HG02798 (cell line): ENCODE measurements at regions not wholly inside any gene's neighbourhood (a gene's known extent, or its start where the extent isn't known, plus 50 kb on each side); places are given as distances from the start of the nearest gene placed in this dataset.

Source experiments
- ATAC-seq: cut with Tn5 transposase; IDR thresholded peaks from one replicate; pipeline ENCODE4 v1.9.1; 2021; ENCODE audit warnings: mild to moderate bottlenecking; ENCODE audit not compliant: unreplicated experiment, poor library complexity

GRCh38 chr2:136408795-136409194 lies 290.8 kb upstream of the CXCR4 start:
- no peak for ATAC-seq

- no peak for ATAC-seq
Measured at GRCh38 chr2:136407952-136408318, 290.0 kb upstream of the CXCR4 start.

DNA sequence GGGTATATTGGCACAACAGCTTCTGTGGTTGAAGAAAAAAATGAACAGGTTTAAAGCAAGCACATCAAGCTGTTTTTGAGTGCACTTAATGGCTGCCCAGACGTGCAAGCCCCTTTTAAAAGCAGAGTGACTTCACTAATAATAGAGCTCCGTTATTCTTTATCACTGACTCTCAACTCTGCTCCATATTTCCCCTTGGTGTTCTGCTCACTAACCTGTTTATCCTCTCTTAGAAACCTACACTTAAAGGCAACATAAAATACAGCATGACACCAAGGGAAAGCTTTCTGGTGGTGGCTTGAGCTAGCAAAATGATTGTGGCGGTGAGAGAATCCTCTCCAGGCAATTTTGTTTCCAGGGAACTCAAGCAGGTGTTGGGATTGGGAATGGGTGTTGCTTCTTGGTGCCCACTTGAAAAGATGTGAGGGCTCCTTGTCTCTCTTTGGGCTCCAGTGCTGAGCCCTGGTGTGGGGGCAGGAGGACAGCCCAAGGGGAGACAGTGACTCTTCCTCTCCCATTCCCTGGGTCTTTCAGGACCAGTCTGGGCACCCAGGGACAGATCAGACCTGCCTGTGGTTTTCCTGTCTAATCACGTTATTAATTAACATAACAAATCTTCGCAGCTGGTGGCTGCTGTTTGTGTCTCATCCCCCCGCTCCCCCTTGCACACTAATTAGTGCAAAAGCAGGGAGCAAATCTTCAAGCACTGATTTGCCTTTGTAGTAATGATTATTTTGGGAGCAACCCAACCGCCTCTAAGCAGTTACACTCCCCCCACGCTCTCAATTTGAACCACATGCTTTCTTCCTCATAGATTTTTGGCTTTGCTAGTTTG lies 289.4 kb upstream of the CXCR4 start:
- no peak for ATAC-seq

DNA sequence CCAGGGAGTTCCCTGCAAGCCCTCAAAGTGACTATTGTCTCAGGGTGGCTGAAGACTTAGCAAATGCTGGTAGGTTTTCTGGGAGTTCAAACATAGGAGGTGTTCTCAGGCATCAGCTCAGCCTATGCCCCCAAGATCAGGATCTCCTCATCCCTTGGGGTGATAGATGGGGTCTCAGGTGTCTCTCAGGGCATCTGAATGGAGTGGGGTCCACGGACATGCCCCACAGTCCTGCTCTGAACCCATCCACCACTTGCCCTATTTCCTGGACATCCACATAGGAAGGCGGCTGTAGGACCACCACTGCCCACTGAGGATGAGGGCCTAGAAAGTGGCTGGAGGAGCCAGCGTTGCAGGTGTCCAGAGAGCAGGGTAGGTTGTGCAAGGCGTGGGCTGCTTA lies 287.0 kb upstream of the CXCR4 start:
- no peak for ATAC-seq

- no peak for ATAC-seq
Measured at GRCh38 chr2:136404176-136404575, 286.2 kb upstream of the CXCR4 start.

GRCh38 chr2:136402281-136402680 lies 284.3 kb upstream of the CXCR4 start:
- ATAC-seq: no peak

DNA sequence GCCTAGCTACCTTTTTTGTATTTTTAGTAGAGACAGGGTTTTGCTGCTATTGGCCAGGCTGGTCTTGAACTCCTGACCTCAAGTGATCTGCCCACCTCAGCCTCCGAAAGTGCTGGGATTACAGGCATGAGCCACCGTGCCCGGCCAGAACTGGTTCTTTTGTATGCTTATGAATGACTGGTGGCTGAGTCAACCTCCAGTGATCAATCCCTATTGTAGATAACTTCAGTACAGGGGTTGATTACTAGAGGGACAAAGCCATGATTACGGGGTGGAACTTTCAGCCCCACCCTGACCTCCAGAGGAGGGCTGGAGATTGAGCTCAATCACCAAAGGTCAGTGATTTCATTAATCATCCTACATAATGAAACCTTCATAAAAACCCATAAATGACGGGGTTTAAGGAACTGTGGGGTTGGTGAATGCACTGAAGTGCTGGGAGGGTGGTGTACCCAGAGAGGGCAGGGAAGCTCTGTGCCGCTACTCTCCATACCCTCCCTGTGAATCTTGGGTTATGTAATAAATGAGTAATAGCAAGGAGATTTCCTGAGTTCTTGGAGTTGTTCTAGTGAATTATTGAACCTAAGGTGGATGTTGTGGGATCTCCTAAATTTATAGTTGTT lies 281.8 kb upstream of the CXCR4 start:
- no peak for ATAC-seq

DNA sequence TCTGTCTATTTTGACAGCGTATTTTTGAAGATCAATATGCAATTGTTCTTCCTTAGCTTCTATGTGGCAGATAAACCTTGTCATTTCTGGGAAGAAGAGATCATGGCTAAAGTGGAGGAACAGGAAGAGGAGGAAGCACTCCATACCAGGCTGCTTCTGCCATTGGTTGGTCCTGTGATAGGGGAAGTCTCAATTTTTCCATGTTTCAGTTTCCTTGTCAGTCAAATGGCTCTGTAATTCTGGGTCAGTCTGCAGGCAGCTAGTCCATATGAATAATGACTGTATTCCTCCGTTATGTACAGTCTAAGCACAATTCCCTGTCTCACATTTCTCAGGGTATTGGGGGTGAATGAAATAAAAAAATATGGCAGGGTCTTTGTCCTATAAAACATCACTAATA lies 277.6 kb upstream of the CXCR4 start:
- no peak for ATAC-seq

DNA sequence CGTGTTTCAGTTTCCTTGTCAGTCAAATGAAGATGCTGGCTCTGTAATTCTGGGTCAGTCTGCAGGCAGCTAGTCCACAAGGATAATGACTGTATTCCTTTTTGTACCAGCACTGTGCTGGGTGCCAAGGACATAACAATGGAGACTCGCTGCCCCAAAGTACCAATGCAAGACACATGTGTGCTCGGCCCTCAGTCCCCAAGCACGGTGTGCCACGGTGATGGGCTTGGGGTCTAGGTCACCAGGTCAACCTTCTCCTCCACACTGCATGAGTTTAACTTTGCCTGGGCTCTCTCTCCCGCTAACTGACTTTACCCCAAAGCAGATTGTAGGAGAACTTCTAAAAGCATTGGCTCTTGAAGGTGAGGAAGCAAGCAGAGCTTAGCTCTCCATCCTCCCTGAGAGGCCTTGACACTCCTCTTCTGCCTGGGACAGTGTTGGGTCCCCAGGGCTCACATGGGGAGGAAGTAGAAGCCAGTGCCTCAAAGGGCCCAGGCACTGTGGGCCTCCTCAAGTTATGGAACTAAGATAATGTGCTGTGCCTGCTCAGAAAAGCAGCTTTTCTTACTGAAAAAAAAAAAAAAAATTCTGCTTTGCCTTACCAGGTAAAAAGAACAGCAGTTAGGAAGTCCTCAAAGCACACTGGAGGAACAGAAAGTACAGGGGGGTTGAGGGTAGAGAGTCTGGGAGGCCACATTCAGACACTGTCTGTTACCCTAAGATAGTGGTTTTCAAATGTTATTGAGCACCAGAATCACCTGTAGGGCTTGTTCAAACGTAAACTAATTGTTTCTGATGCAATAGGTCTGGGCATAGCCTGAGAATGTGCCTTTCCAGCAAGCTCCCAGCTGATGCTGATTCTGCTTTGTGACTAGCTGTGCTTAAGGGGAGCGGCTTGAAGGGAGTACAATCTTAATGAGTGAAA lies 276.4 kb upstream of the CXCR4 start:
- ATAC-seq: peak; percentile 66

DNA sequence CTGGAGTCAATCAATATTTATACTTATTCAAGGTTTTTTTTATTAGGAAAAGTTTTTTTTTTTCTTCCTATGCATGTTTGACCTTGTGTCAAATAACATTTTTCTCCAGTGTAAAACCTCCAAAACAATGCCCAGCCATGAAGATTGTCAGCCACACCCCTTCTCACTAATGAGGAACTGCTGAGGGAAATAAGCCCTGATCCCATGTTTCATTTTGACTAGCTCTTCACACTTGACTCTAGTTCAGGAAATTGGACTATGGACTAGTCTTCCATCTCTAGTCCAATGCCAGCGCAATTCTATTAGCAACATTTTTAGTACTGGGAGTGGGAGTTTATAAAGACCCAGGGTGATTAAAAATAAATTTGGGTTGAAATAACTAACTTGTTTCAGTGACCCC lies 275.6 kb upstream of the CXCR4 start:
- ATAC-seq: no peak

- no peak for ATAC-seq
Measured at GRCh38 chr2:136392897-136393505, 275.1 kb upstream of the CXCR4 start.

DNA sequence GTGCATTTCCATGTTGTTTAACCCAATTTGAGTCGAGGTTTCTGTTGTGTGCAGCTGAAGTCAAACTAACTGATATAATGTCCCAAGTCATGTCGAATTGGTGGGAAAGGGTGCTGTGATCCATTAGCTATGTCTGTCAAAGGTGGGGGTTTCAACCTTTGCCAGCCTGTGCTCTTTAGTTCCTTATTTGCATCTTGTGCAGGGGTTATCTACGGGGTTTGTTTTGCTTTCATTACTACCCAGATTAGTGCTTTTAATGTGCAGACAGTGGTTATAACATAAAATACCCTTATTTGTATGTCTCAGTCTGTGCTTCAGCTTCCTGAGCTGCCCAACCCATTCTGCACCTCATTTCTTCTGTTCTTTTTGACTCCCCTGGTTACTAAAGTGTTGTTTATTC lies 271.9 kb upstream of the CXCR4 start:
- peak; percentile 80 for ATAC-seq

- no peak for ATAC-seq
Measured at GRCh38 chr2:136386046-136386445, 268.1 kb upstream of the CXCR4 start.

- ATAC-seq: peak; percentile 47
Measured at GRCh38 chr2:136384531-136385303, 266.8 kb upstream of the CXCR4 start.

DNA sequence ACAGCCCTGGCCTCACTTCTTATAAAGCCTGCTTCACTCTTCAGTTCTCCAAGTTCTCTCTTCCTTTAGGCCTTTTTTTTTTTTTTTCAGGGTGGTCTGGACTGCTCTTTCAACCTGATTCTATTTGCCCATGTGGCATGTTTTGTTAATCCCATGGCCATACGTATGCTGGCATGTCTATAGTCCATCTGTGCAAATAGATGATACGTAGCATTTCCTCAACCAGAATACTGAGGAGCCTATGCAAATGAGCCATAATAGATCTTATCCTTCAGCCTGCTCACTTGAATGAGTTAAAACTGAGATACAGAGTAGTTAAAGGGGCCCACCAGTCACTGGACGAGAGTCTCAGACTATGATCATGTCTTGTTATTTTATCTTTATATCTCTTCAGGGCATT lies 265.2 kb upstream of the CXCR4 start:
- ATAC-seq: no peak

- ATAC-seq: peak; percentile 83
Measured at GRCh38 chr2:136381722-136382633, 264.0 kb upstream of the CXCR4 start.

- ATAC-seq: no peak
Measured at GRCh38 chr2:136381245-136381644, 263.3 kb upstream of the CXCR4 start.

- no peak for ATAC-seq
Measured at GRCh38 chr2:136378712-136379595, 261.0 kb upstream of the CXCR4 start.
